ENCODE measurements at regions not wholly inside any gene's neighbourhood (a gene's known extent, or its start where the extent isn't known, plus 50 kb on each side); places are given as distances from the start of the nearest gene placed in this dataset.

- CTCF ChIA-PET: interaction anchor here (1.0 to 11.6 kb wide), 31 partner anchors 10 to 440 kb away, joined by 3 to 225 read pairs (median 7); no protein-coding TSS in a partner anchor
- POLR2A ChIA-PET: interaction anchor here (0.6 kb wide), 1 partner anchor 142 kb away, joined by 3 read pairs; no protein-coding TSS in a partner anchor
- no peak for DNase-seq (ENCODE audit: low read depth, low spot score)
- no peak for TF ChIP-seq CTCF (IDR thresholded peaks at IDR 0.05; ENCODE audit: insufficient read depth, low read length, missing control alignments)
- no peak overlapping the region for H3K4me3 ChIP-seq (ENCODE audit: low read depth, low read length)
Measured at GRCh38 chr6:157755032-157755745, 67.9 kb upstream of the SNX9 start.

GRCh38 chr6:157755746-157756411 lies 67.2 kb upstream of the SNX9 start:
- no peak for DNase-seq (ENCODE audit: low read depth, low spot score)
- CTCF ChIA-PET: interaction anchor here (0.6 to 11.6 kb wide), 58 partner anchors 8 to 441 kb away, joined by 3 to 225 read pairs (median 6); no protein-coding TSS in a partner anchor
- TF ChIP-seq CTCF (IDR thresholded peaks at IDR 0.05; ENCODE audit: insufficient read depth, low read length, missing control alignments): no peak
- POLR2A ChIA-PET: interaction anchor here (0.6 kb wide), 1 partner anchor 141 kb away, joined by 3 read pairs; no protein-coding TSS in a partner anchor
- no peak overlapping the region for H3K4me3 ChIP-seq (ENCODE audit: low read depth, low read length)

GRCh38 chr6:157756708-157757429 lies 66.2 kb upstream of the SNX9 start:
- no peak for DNase-seq (ENCODE audit: low read depth, low spot score)
- peak; percentile 85 for TF ChIP-seq CTCF (IDR thresholded peaks at IDR 0.05; ENCODE audit: insufficient read depth, low read length, missing control alignments)
- CTCF ChIA-PET: interaction anchor here (0.6 to 11.6 kb wide), 65 partner anchors 8 to 442 kb away, joined by 3 to 225 read pairs (median 6); no protein-coding TSS in a partner anchor
- POLR2A ChIA-PET: interaction anchor here (0.5 kb wide), 1 partner anchor 108 kb away, joined by 3 read pairs; no protein-coding TSS in a partner anchor
- no peak overlapping the region for H3K4me3 ChIP-seq (ENCODE audit: low read depth, low read length)

- DNase-seq (ENCODE audit: low read depth, low spot score): no peak
- no peak overlapping the region for H3K4me3 ChIP-seq (ENCODE audit: low read depth, low read length)
- ChIA-PET POLR2A (no interaction called here), CTCF (interaction anchor here (0.6 to 11.6 kb wide), 56 partner anchors 8 to 443 kb away, joined by 3 to 225 read pairs (median 6); no protein-coding TSS in a partner anchor)
- TF ChIP-seq CTCF (IDR thresholded peaks at IDR 0.05; ENCODE audit: insufficient read depth, low read length, missing control alignments): no peak
Measured at GRCh38 chr6:157757430-157758403, 65.3 kb upstream of the SNX9 start.

GRCh38 chr6:157758516-157759023 lies 64.5 kb upstream of the SNX9 start:
- TF ChIP-seq CTCF (IDR thresholded peaks at IDR 0.05; ENCODE audit: insufficient read depth, low read length, missing control alignments): no peak
- CTCF ChIA-PET: interaction anchor here (1.2 to 11.6 kb wide), 8 partner anchors 12 to 444 kb away, joined by 3 to 225 read pairs (median 8); no protein-coding TSS in a partner anchor
- H3K4me3 ChIP-seq (ENCODE audit: low read depth, low read length): no peak overlapping the region
- no peak for DNase-seq (ENCODE audit: low read depth, low spot score)
- POLR2A ChIA-PET: interaction anchor here (2.6 kb wide), 1 partner anchor 12 kb away, joined by 6 read pairs; no protein-coding TSS in a partner anchor
